Hepatocyte (in vitro differentiated cells): ENCODE measurements at regions not wholly inside any gene's neighbourhood (a gene's known extent, or its start where the extent isn't known, plus 50 kb on each side); places are given as distances from the start of the nearest gene placed in this dataset.

Experiments
- EZH2 ChIP-seq: fragments of 200-600 bp; sonication (generic); IDR thresholded peaks from 2 replicates; pipeline ENCODE4 v1.6.1; 2016; ENCODE audit warnings: antibody characterized with exemption, mild to moderate bottlenecking, borderline replicate concordance
- EZH2phosphoT487 ChIP-seq: fragments of 200-600 bp; sonication (generic); IDR thresholded peaks from one replicate; pipeline ENCODE4 v1.6.1; 2018; ENCODE audit warnings: antibody characterized with exemption, mild to moderate bottlenecking, low read depth, moderate library complexity; ENCODE audit not compliant: unreplicated experiment, severe bottlenecking
- TF ChIP-seq, protein P1 (sequence below): fragments of 200-600 bp; sonication (generic); IDR thresholded peaks from 2 replicates; pipeline ENCODE4 v1.5.1; 2016; ENCODE audit warnings: antibody characterized with exemption, mild to moderate bottlenecking; ENCODE audit not compliant: poor library complexity

DNA sequence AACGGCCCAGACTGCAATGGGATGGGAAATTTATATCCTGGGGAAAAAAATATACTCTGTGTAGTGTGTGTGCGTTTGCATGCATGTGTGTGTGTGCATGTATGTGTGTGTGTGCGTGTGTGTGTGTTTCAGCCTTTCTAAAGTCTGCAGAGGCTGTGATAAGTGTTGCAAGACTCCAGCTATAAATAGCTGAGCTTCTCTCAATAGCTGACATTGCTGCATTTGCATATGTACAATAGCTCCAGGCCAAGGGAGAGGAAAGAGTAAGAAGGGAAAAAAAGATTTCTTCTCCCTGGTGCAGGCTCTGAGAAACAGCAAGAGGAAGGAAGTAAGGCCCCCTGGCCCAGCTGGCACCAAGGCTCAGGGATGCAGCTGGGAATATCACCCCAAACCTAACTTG lies 483.0 kb downstream of the MN1 start:
- TF ChIP-seq, protein P1, sequence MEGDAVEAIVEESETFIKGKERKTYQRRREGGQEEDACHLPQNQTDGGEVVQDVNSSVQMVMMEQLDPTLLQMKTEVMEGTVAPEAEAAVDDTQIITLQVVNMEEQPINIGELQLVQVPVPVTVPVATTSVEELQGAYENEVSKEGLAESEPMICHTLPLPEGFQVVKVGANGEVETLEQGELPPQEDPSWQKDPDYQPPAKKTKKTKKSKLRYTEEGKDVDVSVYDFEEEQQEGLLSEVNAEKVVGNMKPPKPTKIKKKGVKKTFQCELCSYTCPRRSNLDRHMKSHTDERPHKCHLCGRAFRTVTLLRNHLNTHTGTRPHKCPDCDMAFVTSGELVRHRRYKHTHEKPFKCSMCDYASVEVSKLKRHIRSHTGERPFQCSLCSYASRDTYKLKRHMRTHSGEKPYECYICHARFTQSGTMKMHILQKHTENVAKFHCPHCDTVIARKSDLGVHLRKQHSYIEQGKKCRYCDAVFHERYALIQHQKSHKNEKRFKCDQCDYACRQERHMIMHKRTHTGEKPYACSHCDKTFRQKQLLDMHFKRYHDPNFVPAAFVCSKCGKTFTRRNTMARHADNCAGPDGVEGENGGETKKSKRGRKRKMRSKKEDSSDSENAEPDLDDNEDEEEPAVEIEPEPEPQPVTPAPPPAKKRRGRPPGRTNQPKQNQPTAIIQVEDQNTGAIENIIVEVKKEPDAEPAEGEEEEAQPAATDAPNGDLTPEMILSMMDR: no peak
- TF ChIP-seq EZH2phosphoT487: no peak
- no peak for TF ChIP-seq EZH2
